ENCODE measurements at regions not wholly inside any gene's neighbourhood (a gene's known extent, or its start where the extent isn't known, plus 50 kb on each side); places are given as distances from the start of the nearest gene placed in this dataset.

- Histone ChIP-seq H3K27me3 (ENCODE audit: control insufficient read depth, insufficient read depth, low read length) (no peaks in the 10 kb centered on the region), H3K4me3 (ENCODE audit: low read depth, low read length) (no peak overlapping the region), H3K36me3 (ENCODE audit: control insufficient read depth, insufficient read depth, low read length) (no peaks in the 10 kb centered on the region)
- FAIRE-seq (no peak), DNase-seq (ENCODE audit: low read depth) (no peak)
- TF ChIP-seq CTCF (IDR thresholded peaks at IDR 0.05; ENCODE audit: insufficient read depth, low read length, severe bottlenecking) = no peak
Observed at GRCh38 chr14:56367416-56367815, 212.2 kb upstream of the TMEM260 start.

GRCh38 chr14:56371737-56372136 is 207.9 kb upstream of the TMEM260 start:
- H3K36me3 ChIP-seq (ENCODE audit: control insufficient read depth, insufficient read depth, low read length) = no peaks in the 10 kb centered on the region
- TF ChIP-seq CTCF (IDR thresholded peaks at IDR 0.05; ENCODE audit: insufficient read depth, low read length, severe bottlenecking) = no peak
- no peaks in the 10 kb centered on the region for H3K27me3 ChIP-seq (ENCODE audit: control insufficient read depth, insufficient read depth, low read length)
- no peak for DNase-seq (ENCODE audit: low read depth)
- H3K4me3 ChIP-seq (ENCODE audit: low read depth, low read length) = no peak overlapping the region
- no peak for FAIRE-seq

- no peak overlapping the region for H3K4me3 ChIP-seq (ENCODE audit: low read depth, low read length)
- H3K36me3 ChIP-seq (ENCODE audit: control insufficient read depth, insufficient read depth, low read length) = no peaks in the 10 kb centered on the region
- H3K27me3 ChIP-seq (ENCODE audit: control insufficient read depth, insufficient read depth, low read length) = no peaks in the 10 kb centered on the region
- TF ChIP-seq CTCF (IDR thresholded peaks at IDR 0.05; ENCODE audit: insufficient read depth, low read length, severe bottlenecking) = no peak
- FAIRE-seq (no peak), DNase-seq (ENCODE audit: low read depth) (no peak)
Observed at GRCh38 chr14:56374421-56374820, 205.2 kb upstream of the TMEM260 start.

- TF ChIP-seq CTCF (IDR thresholded peaks at IDR 0.05; ENCODE audit: insufficient read depth, low read length, severe bottlenecking) = no peak
- no peaks in the 10 kb centered on the region for H3K27me3 ChIP-seq (ENCODE audit: control insufficient read depth, insufficient read depth, low read length)
- DNase-seq (ENCODE audit: low read depth) (no peak), FAIRE-seq (no peak)
- no peaks in the 10 kb centered on the region for H3K36me3 ChIP-seq (ENCODE audit: control insufficient read depth, insufficient read depth, low read length)
- H3K4me3 ChIP-seq (ENCODE audit: low read depth, low read length) = no peak overlapping the region
Observed at GRCh38 chr14:56378046-56378445, 201.6 kb upstream of the TMEM260 start.

- no peak for FAIRE-seq
- no peak for TF ChIP-seq CTCF (IDR thresholded peaks at IDR 0.05; ENCODE audit: insufficient read depth, low read length, severe bottlenecking)
- Histone ChIP-seq H3K4me3 (ENCODE audit: low read depth, low read length) (no peak overlapping the region), H3K36me3 (ENCODE audit: control insufficient read depth, insufficient read depth, low read length) (no peaks in the 10 kb centered on the region), H3K27me3 (ENCODE audit: control insufficient read depth, insufficient read depth, low read length) (no peaks in the 10 kb centered on the region)
- peak; percentile 88 for DNase-seq (ENCODE audit: low read depth)
Observed at GRCh38 chr14:56378475-56378877, 201.1 kb upstream of the TMEM260 start.

DNA sequence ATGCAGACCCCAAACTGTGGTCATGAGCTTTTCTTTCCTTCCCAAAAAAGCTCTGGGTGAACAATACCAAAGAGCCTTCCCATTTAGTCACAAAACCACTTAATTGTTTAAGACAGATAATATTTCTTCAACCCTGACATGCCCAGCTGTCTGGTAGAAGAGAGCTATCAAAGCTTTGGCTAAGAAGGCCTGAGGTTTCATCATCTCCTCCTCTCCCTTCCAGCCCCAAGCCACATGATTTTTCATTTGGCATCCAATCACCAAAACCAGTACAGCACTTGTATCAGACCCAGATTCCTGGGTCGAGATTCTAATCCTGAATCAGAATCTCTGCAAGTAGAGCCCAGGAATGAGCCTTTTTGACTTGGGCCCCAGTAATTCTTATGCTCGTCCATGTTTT is 199.6 kb upstream of the TMEM260 start:
- H3K36me3 ChIP-seq (ENCODE audit: control insufficient read depth, insufficient read depth, low read length) = no peaks in the 10 kb centered on the region
- no peaks in the 10 kb centered on the region for H3K27me3 ChIP-seq (ENCODE audit: control insufficient read depth, insufficient read depth, low read length)
- DNase-seq (ENCODE audit: low read depth) = no peak
- no peak overlapping the region for H3K4me3 ChIP-seq (ENCODE audit: low read depth, low read length)
- TF ChIP-seq CTCF (IDR thresholded peaks at IDR 0.05; ENCODE audit: insufficient read depth, low read length, severe bottlenecking) = no peak
- no peak for FAIRE-seq
